Heart left ventricle (tissue), 16 donors: ENCODE measurements at regions not wholly inside any gene's neighbourhood (a gene's known extent, or its start where the extent isn't known, plus 50 kb on each side); places are given as distances from the start of the nearest gene placed in this dataset.

Source experiments
- ATAC-seq, 4 donors: fragments of 200-7000 bp; cut with Tn5 transposase; one replicate each; pipeline ENCODE4 v1.9.1; 2020 to 2022; ENCODE audit warnings: moderate library complexity in 4 of 4, mild to moderate bottlenecking in 3 of 4, moderate number of reproducible peaks in 1 of 4
- DNase-seq, 5 donors: peaks; one replicate each; pipeline ENCODE4 v3.0.0-alpha.2; 2020
- H3K27ac ChIP-seq, 12 donors: fragments of 200-600 bp; sonication (generic) in 4 of 12; one replicate each; pipeline versions ENCODE4 v1.5.0 to v1.8.0; 2016 to 2022; ENCODE audit warnings: mild to moderate bottlenecking in 2 of 12
- H3K27me3 ChIP-seq, 9 donors: fragments of 200-600 bp; sonication (generic) in 2 of 9; one replicate each; pipeline versions ENCODE4 v1.5.1 to v1.8.0; 2016 to 2022; ENCODE audit warnings: mild to moderate bottlenecking in 3 of 9
- H3K36me3 ChIP-seq, 9 donors: fragments of 200-600 bp; sonication (generic) in 2 of 9; one replicate each; pipeline versions ENCODE4 v1.5.0 to v1.8.0; 2018 to 2022; ENCODE audit warnings: mild to moderate bottlenecking in 2 of 9
- H3K4me1 ChIP-seq, 12 donors: fragments of 200-600 bp; sonication (generic) in 4 of 12; one replicate each; pipeline versions ENCODE4 v1.5.0 to v1.8.0; 2016 to 2022; ENCODE audit warnings: mild to moderate bottlenecking in 3 of 12
- H3K4me3 ChIP-seq, 12 donors: fragments of 200-600 bp; sonication (generic) in 4 of 12; one replicate each; pipeline versions ENCODE4 v1.5.0 to v1.8.0; 2017 to 2022; ENCODE audit warnings: mild to moderate bottlenecking in 9 of 12, moderate library complexity in 4 of 12
- H3K9me3 ChIP-seq, 12 donors: fragments of 200-600 bp; sonication (generic) in 4 of 12; one replicate each; pipeline versions ENCODE4 v1.5.0 to v1.8.0; 2016 to 2022; ENCODE audit warnings: mild to moderate bottlenecking in 1 of 12
- CTCF ChIP-seq, 12 donors: fragments of 200-600 bp; sonication (generic) in 4 of 12; IDR thresholded peaks; one replicate each; pipeline versions ENCODE4 v1.5.0 to v1.8.0; 2018 to 2022; ENCODE audit warnings: antibody characterized with exemption in 12 of 12, mild to moderate bottlenecking in 5 of 12
- POLR2A ChIP-seq, 2 donors: fragments of 450-650 bp; IDR thresholded peaks; one replicate each; pipeline ENCODE4 v1.6.1; 2017; ENCODE audit warnings: antibody characterized with exemption in 2 of 2, mild to moderate bottlenecking in 2 of 2, moderate library complexity in 2 of 2
- WGBS, 4 donors: extraction: QIAGEN DNeasy Blood & Tissue Kit in 2 of 4; methylation state at CpG; one replicate each; pipeline versions ENCODE4 v1.1.5 to v1.1.7; 2013 to 2018; 5-methylcytosine and 5-hydroxymethylcytosine counted together
- intact Hi-C, 10 donors: fragments of 100-400 bp; cut with DNase I; formaldehyde crosslinking; loops; one replicate each; pipeline versions ENCODE4 v1.11.1 to v1.14.2; 2022
- donor health status: ischemic (EF 13 %, LVEDD 7.1; RV severe dilation, severe dysfunction).
- donor health status: healthy with polysubstance abuse.
- donor health status: DM: no; HTN: yes; CAD: no.
- donor health status: DM: no; HTN: no; CAD: no.
- donor health status: ischemic (EF 25% LVEDD 6.9; RV normal size, moderate dysfunction).
- donor health status: ischemic (EF 25% LVEDD 5.7; RV mildly dilated, moderate dysfunction).
- donor health status: healthy.
- donor health status: DM: yes; HTN: yes; CAD: no.
- donor health status: ischemic (EF 35%, LVEDD 5.7; RV mildly dilated, moderate dysfunction).
- donor health status: nonischemic (EF 11% LVEDD 7.7; RV severe dilation, severe dysfunction).
- donor health status: DM: yes; HTN: yes; CAD: no.
- donor health status: PGD.
- donor health status: ischemic (EF 29% LVEDD 5.4; RV normal size, mild dysfunction).
- donor health status: nonischemic (EF 23%, LVEDD 6.1; RV moderate dilation, normal function).

GRCh38 chr7:18228686-18229085 lies 201.0 kb upstream of the PRPS1L1 start:
- intact Hi-C loops: loop anchor here in 3 of 10 donors (10.0 kb wide), 3 partner anchors 66 to 106 kb away; no protein-coding TSS in a partner anchor
- Histone ChIP-seq H3K4me3 (no peak overlapping the region), H3K27ac (no peak overlapping the region), H3K4me1 (peaks cover 0 to 32% (median 6%) of the 10 kb centered on the region in 12 donors), H3K36me3 (no peaks in the 10 kb centered on the region), H3K9me3 (no peaks in the 10 kb centered on the region), H3K27me3 (no peaks in the 10 kb centered on the region)
- DNase-seq (no peak), ATAC-seq (peak in 1 of 4 donors; percentile 22)
- TF ChIP-seq CTCF (IDR thresholded peaks at IDR 0.05): no peak
- no peak for TF ChIP-seq POLR2A (IDR thresholded peaks at IDR 0.05)
- WGBS, 4 donors: 76 to 89% (median 85%) methylated on average over 2 of the region's 2 CpGs

- DNase-seq: no peak
- Histone ChIP-seq H3K27ac (no peak overlapping the region), H3K4me3 (no peak overlapping the region), H3K9me3 (no peaks in the 10 kb centered on the region), H3K36me3 (no peaks in the 10 kb centered on the region), H3K4me1 (peaks cover 0 to 18% (median 4%) of the 10 kb centered on the region in 12 donors), H3K27me3 (no peaks in the 10 kb centered on the region)
- 91 to 93% (median 92%) methylated on average over 8 of the region's 8 CpGs for WGBS, 4 donors
- no peak for ATAC-seq
- intact Hi-C loops: no loop called here
- TF ChIP-seq CTCF (IDR thresholded peaks at IDR 0.05) (no peak), POLR2A (IDR thresholded peaks at IDR 0.05) (no peak)
These were observed 202.6 kb upstream of the PRPS1L1 start for GRCh38 chr7:18230271-18230670.

GRCh38 chr7:18231854-18232253 lies 204.2 kb upstream of the PRPS1L1 start:
- H3K27me3 ChIP-seq: no peaks in the 10 kb centered on the region
- H3K4me1 ChIP-seq: peaks cover 0 to 14% (median 0%) of the 10 kb centered on the region in 12 donors
- ATAC-seq: no peak
- no peaks in the 10 kb centered on the region for H3K36me3 ChIP-seq
- WGBS, 4 donors: 72 to 74% (median 73%) methylated on average over 4 of the region's 4 CpGs
- H3K4me3 ChIP-seq: no peak overlapping the region
- H3K9me3 ChIP-seq: no peaks in the 10 kb centered on the region
- intact Hi-C loops: no loop called here
- TF ChIP-seq POLR2A (IDR thresholded peaks at IDR 0.05): no peak
- no peak for TF ChIP-seq CTCF (IDR thresholded peaks at IDR 0.05)
- no peak overlapping the region for H3K27ac ChIP-seq
- no peak for DNase-seq

DNA sequence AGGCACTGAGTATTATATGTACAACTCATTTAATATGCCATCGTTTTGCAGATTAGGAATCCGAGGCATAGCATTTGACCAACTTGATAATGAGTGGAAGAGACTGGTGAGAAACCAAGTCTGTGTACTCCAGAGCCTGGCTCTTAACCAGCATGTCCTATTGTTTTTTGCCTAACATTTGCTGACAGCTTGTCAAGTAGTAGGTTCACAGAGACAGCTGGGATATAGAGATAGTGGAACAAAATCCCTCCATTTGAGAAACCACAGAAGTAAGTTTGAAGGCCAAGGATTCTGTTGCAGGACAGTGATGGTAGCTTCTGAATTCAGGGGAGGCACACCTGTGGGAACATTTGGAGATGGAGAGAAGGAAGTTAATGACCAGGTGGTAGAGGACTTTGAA lies 206.9 kb upstream of the PRPS1L1 start:
- Histone ChIP-seq H3K27ac (no peak overlapping the region), H3K9me3 (no peaks in the 10 kb centered on the region), H3K4me1 (peaks cover 0 to 3% (median 0%) of the 10 kb centered on the region in 12 donors), H3K4me3 (no peak overlapping the region), H3K36me3 (no peaks in the 10 kb centered on the region), H3K27me3 (no peaks in the 10 kb centered on the region)
- no peak for DNase-seq
- intact Hi-C loops: no loop called here
- WGBS, 4 donors: 36 to 60% (median 42%) methylated on average over 2 of the region's 2 CpGs
- TF ChIP-seq POLR2A (IDR thresholded peaks at IDR 0.05): no peak
- no peak for TF ChIP-seq CTCF (IDR thresholded peaks at IDR 0.05)
- ATAC-seq: peak in 1 of 4 donors; percentile 41
